HCT116 (cell line): ENCODE measurements at regions not wholly inside any gene's neighbourhood (a gene's known extent, or its start where the extent isn't known, plus 50 kb on each side); places are given as distances from the start of the nearest gene placed in this dataset.

ENCODE experiments used
- ATAC-seq: fragments of 200-7000 bp; cut with Tn5 transposase; 2 replicates; pipeline ENCODE4 v1.9.1; 2020; ENCODE audit warnings: mild to moderate bottlenecking, moderate library complexity
- BruUV-seq: library from RNA; stranded (reverse); fragments of 400-500 nt; replicated peaks from 2 replicates; lab custom pipeline; 2021; lab: Mats Ljungman, UMichigan
- CTCF ChIA-PET: fragments of 300-600 bp; sonication (Branson Sonifier 250); formaldehyde crosslinking; loops from one replicate; lab custom pipeline; 2021; ENCODE audit warnings: antibody characterized with exemption; lab: Charles Lee
- POLR2A ChIA-PET: fragments of 300-600, 350-600 bp; sonication (Branson Sonifier 250); formaldehyde crosslinking; loops from one replicate; lab custom pipeline; 2021; ENCODE audit warnings: antibody characterized with exemption; lab: Charles Lee
- RAD21 ChIA-PET, 2 experiments: fragments of 300-600 bp; sonication (Branson Sonifier 250); formaldehyde crosslinking; loops; one replicate each; lab custom pipeline; 2023; ENCODE audit warnings: low total read pairs in 2 of 2; ENCODE audit not compliant: uncharacterized antibody in 2 of 2, unreplicated experiment in 2 of 2, low non-redundant PET in 1 of 2; lab: Charles Lee
- DNase-seq: peaks from one replicate; pipeline ENCODE4 v3.0.0-alpha.2; 2010; ENCODE audit warnings: low read depth, low spot score
- H2AFZ ChIP-seq: fragments of 200-600 bp; shearing (Covaris generic), sonication (generic); 2 replicates; pipeline ENCODE4 v1.6.1; 2017; ENCODE audit warnings: low read depth, mixed run types, mixed read lengths, antibody characterized with exemption, low read length; ENCODE audit not compliant: poor library complexity, severe bottlenecking
- H3K27ac ChIP-seq: 2 replicates; pipeline ENCODE4 v1.5.1; 2012; ENCODE audit warnings: low read depth, low read length
- H3K27me3 ChIP-seq: fragments of 200-600 bp; sonication (generic); 2 replicates; pipeline ENCODE4 v1.6.1; 2016; ENCODE audit warnings: mixed run types, low read length, mixed read lengths; ENCODE audit not compliant: insufficient read depth
- H3K36me3 ChIP-seq, 2 experiments: fragments of 200-500 bp in 1 of 2; fragments of 200-600 bp in 1 of 2; sonication (Bioruptor generic) in 1 of 2; sonication (generic) in 1 of 2; 2 replicates each; pipeline versions ENCODE4 v1.5.1 to v1.6.1; 2014 to 2016; ENCODE audit warnings: low read length in 2 of 2, inconsistent platforms in 1 of 2, mixed read lengths in 1 of 2, mixed run types in 1 of 2; ENCODE audit not compliant: insufficient read depth in 2 of 2, control insufficient read depth in 1 of 2
- H3K4me1 ChIP-seq, 2 experiments: fragments of 200-600 bp in 1 of 2; sonication (generic) in 1 of 2; 2 replicates each; pipeline versions ENCODE4 v1.5.1 to v1.6.1; 2012 to 2017; ENCODE audit warnings: low read length in 2 of 2, inconsistent platforms in 1 of 2, mild to moderate bottlenecking in 1 of 2, mixed read lengths in 1 of 2, mixed run types in 1 of 2, moderate library complexity in 1 of 2; ENCODE audit not compliant: insufficient read depth in 2 of 2, control insufficient read depth in 1 of 2
- H3K4me2 ChIP-seq: fragments of 200-600 bp; sonication (generic); 2 replicates; pipeline ENCODE4 v1.6.1; 2017; ENCODE audit warnings: mixed run types, low read length, mixed read lengths
- H3K4me3 ChIP-seq, 2 experiments: fragments of 200-600 bp in 1 of 2; sonication (generic) in 1 of 2; replicated peaks in 1 of 2; 2 replicates each; pipeline ENCODE4 v1.5.1; 2011 to 2016; ENCODE audit warnings: low read length in 2 of 2, control low read depth in 1 of 2, low read depth in 1 of 2, mild to moderate bottlenecking in 1 of 2, mixed read lengths in 1 of 2, mixed run types in 1 of 2
- H3K79me2 ChIP-seq: fragments of 200-600 bp; sonication (generic); 2 replicates; pipeline ENCODE4 v1.6.1; 2017; ENCODE audit warnings: mild to moderate bottlenecking, mixed run types, low read length, moderate library complexity, mixed read lengths; ENCODE audit not compliant: insufficient read depth
- H3K9ac ChIP-seq: fragments of 200-600 bp; sonication (generic); 2 replicates; pipeline ENCODE4 v1.6.1; 2016; ENCODE audit warnings: low read length, mixed read lengths
- H3K9me2 ChIP-seq: fragments of 200-600 bp; sonication (generic), shearing (Covaris generic); 2 replicates; pipeline ENCODE4 v1.6.1; 2017; ENCODE audit warnings: mixed run types, mild to moderate bottlenecking, moderate library complexity; ENCODE audit not compliant: insufficient read depth
- H3K9me3 ChIP-seq, 2 experiments: fragments of 200-500 bp in 1 of 2; fragments of 200-600 bp in 1 of 2; sonication (Bioruptor generic) in 1 of 2; sonication (generic) in 1 of 2; 2 replicates each; pipeline ENCODE4 v1.6.1; 2014 to 2017; ENCODE audit warnings: low read length in 2 of 2, mixed read lengths in 2 of 2, inconsistent platforms in 1 of 2, low read depth in 1 of 2, mild to moderate bottlenecking in 1 of 2, mixed run types in 1 of 2, moderate library complexity in 1 of 2; ENCODE audit not compliant: control insufficient read depth in 1 of 2, insufficient read depth in 1 of 2
- H4K20me1 ChIP-seq: fragments of 200-600 bp; sonication (generic), shearing (Covaris generic); 2 replicates; pipeline ENCODE4 v1.6.1; 2017; ENCODE audit warnings: mixed run types, mild to moderate bottlenecking, moderate library complexity; ENCODE audit not compliant: insufficient read depth
- CBX3 ChIP-seq: IDR thresholded peaks from 2 replicates; pipeline ENCODE4 v1.6.1; 2012; ENCODE audit warnings: low read depth
- EGR1 ChIP-seq: IDR thresholded peaks from 2 replicates; pipeline ENCODE4 v1.6.1; 2012; ENCODE audit warnings: low read depth
- ELF1 ChIP-seq: IDR thresholded peaks from 2 replicates; pipeline ENCODE4 v1.6.1; 2012; ENCODE audit warnings: low read depth, borderline replicate concordance
- EZH2phosphoT487 ChIP-seq: fragments of 200-600 bp; IDR thresholded peaks from 2 replicates; pipeline ENCODE4 v1.6.1; 2018; ENCODE audit warnings: antibody characterized with exemption, borderline replicate concordance
- JUND ChIP-seq: IDR thresholded peaks from 2 replicates; pipeline ENCODE4 v1.6.1; 2012
- MAX ChIP-seq: IDR thresholded peaks from 2 replicates; pipeline ENCODE4 v1.6.1; 2012
- POLR2AphosphoS5 ChIP-seq: IDR thresholded peaks from 2 replicates; pipeline ENCODE4 v1.6.1; 2011; ENCODE audit warnings: mild to moderate bottlenecking, low read depth, low read length, moderate library complexity
- RAD21 ChIP-seq: IDR thresholded peaks from 2 replicates; pipeline ENCODE4 v1.6.1; 2012; ENCODE audit warnings: low read depth, mild to moderate bottlenecking
- SIN3A ChIP-seq: IDR thresholded peaks from 2 replicates; pipeline ENCODE4 v1.6.1; 2012; ENCODE audit warnings: low read depth
- TCF7L2 ChIP-seq: IDR thresholded peaks from 2 replicates; pipeline ENCODE4 v1.7.0; 2011; ENCODE audit warnings: borderline replicate concordance, inconsistent platforms; ENCODE audit not compliant: insufficient read depth, insufficient read length; ENCODE audit errors: extremely low read depth
- ZBTB33 ChIP-seq: IDR thresholded peaks from 2 replicates; pipeline ENCODE4 v1.6.1; 2011; ENCODE audit warnings: mild to moderate bottlenecking, low read length, moderate library complexity; ENCODE audit not compliant: insufficient replicate concordance; ENCODE audit errors: extremely low read depth
- ZFX ChIP-seq: fragments of 450-650 bp; IDR thresholded peaks from 2 replicates; pipeline ENCODE4 v1.6.1; 2017
- intact Hi-C: fragments of 100-400 bp; cut with micrococcal nuclease; formaldehyde crosslinking; loops from 2 replicates; pipeline ENCODE4 v1.10.0; 2022

- no peaks in the 10 kb centered on the region for H3K27me3 ChIP-seq
- TF ChIP-seq MAX, result no peak
- no peak for TF ChIP-seq SIN3A
- no peak for TF ChIP-seq EGR1
- no peak for TF ChIP-seq CBX3
- TF ChIP-seq ZFX, result no peak
- no peak for TF ChIP-seq ELF1
- no peak for TF ChIP-seq JUND
- no peak for TF ChIP-seq ZBTB33
- TF ChIP-seq TCF7L2, result no peak
- no peak for TF ChIP-seq EZH2phosphoT487
- no peak for TF ChIP-seq POLR2AphosphoS5
- TF ChIP-seq RAD21, result no peak
- TF ChIP-seq, all 23 proteins: peak for 0
- Histone ChIP-seq H3K4me2 (no peak overlapping the region), H4K20me1 (no peaks in the 10 kb centered on the region), H3K4me1 (peaks cover 0 to 4% of the 10 kb centered on the region in 2 experiments; a peak in 1 of 4 replicates), H3K27ac (no peak overlapping the region), H3K9ac (no peak overlapping the region), H3K79me2 (no peaks in the 10 kb centered on the region), H3K36me3 (no peaks in the 10 kb centered on the region), H3K9me3 (no peaks in the 10 kb centered on the region), H2AFZ (no peak overlapping the region), H3K9me2 (no peaks in the 10 kb centered on the region), H3K4me3 (no peak overlapping the region)
- POLR2A ChIA-PET, result no interaction called here
- BruUV-seq, result no TSS peak
- intact Hi-C loops, result no loop called here
- CTCF ChIA-PET, result interaction anchor here (0.7 to 3.6 kb wide), 2 partner anchors 141 to 219 kb away, joined by 3 to 60 read pairs; no protein-coding TSS in a partner anchor
- ATAC-seq (no peak), DNase-seq (no peak)
- RAD21 ChIA-PET, result interaction anchor here in 1 of 2 experiments (0.7 kb wide), 1 partner anchor 12 kb away, joined by 4 read pairs; no protein-coding TSS in a partner anchor
These were observed 121.0 kb upstream of the ACSL4 start for GRCh38 chrX:109854096-109854495.
